IPS DF 4.7 (cell line): ENCODE measurements at regions not wholly inside any gene's neighbourhood (a gene's known extent, or its start where the extent isn't known, plus 50 kb on each side); places are given as distances from the start of the nearest gene placed in this dataset.
A peak's percentile ranks its signal among the peaks of the same experiment; 100 is the strongest.
"Not testable (repeated sequence)": the region's sequence is repeated elsewhere in the genome, so short reads cannot be mapped to it uniquely, and the experiment has no call there.

Source experiments
- DNase-seq: peaks from one replicate; pipeline ENCODE4 v3.0.0-alpha.2; 2013; ENCODE audit warnings: low spot score; ENCODE audit errors: extremely low read depth

GRCh38 chr21:16409352-16409751, 679.6 kb downstream of the USP25 start:
- DNase-seq, result no peak

- DNase-seq, result no peak
These were observed 688.4 kb downstream of the USP25 start for GRCh38 chr21:16418226-16418625.

- DNase-seq, result no peak
These were observed 688.9 kb downstream of the USP25 start for GRCh38 chr21:16418642-16419041.

- DNase-seq, result no peak
These were observed 689.6 kb downstream of the USP25 start for GRCh38 chr21:16419188-16419921.

GRCh38 chr21:16420031-16420724, 690.4 kb downstream of the USP25 start:
- no peak for DNase-seq

GRCh38 chr21:16421007-16421406, 691.2 kb downstream of the USP25 start:
- DNase-seq, result no peak

GRCh38 chr21:16421965-16422364, 692.2 kb downstream of the USP25 start:
- no peak for DNase-seq

- no peak for DNase-seq
These were observed 692.9 kb downstream of the USP25 start for GRCh38 chr21:16422702-16423101.

GRCh38 chr21:16423921-16424320, 694.1 kb downstream of the USP25 start:
- DNase-seq, result no peak

GRCh38 chr21:16424331-16424751, 694.6 kb downstream of the USP25 start:
- no peak for DNase-seq

- no peak for DNase-seq
These were observed 695.6 kb downstream of the USP25 start for GRCh38 chr21:16425376-16425775.

- DNase-seq, result no peak
These were observed 697.2 kb downstream of the USP25 start for GRCh38 chr21:16426936-16427335.

GRCh38 chr21:16427587-16428087, 697.9 kb downstream of the USP25 start:
- DNase-seq, result no peak

GRCh38 chr21:16437586-16437985, 707.8 kb downstream of the USP25 start:
- DNase-seq, result no peak

GRCh38 chr21:16438761-16439160, 709.0 kb downstream of the USP25 start:
- DNase-seq, result no peak

- DNase-seq, result no peak
These were observed 712.0 kb downstream of the USP25 start for GRCh38 chr21:16441789-16442188.

GRCh38 chr21:16454399-16454798, 724.6 kb downstream of the USP25 start:
- DNase-seq, result no peak

- DNase-seq, result no peak
These were observed 725.7 kb downstream of the USP25 start for GRCh38 chr21:16455526-16455925.

GRCh38 chr21:16455978-16456377, 726.2 kb downstream of the USP25 start:
- no peak for DNase-seq

GRCh38 chr21:16457498-16457897, 727.7 kb downstream of the USP25 start:
- DNase-seq, result no peak

GRCh38 chr21:16460936-16461335, 731.2 kb downstream of the USP25 start:
- peak; percentile 9 for DNase-seq

GRCh38 chr21:16464211-16464889, 734.6 kb downstream of the USP25 start:
- DNase-seq, result not testable (repeated sequence)
